Upper lobe of left lung (tissue), 4 donors: ENCODE measurements at regions not wholly inside any gene's neighbourhood (a gene's known extent, or its start where the extent isn't known, plus 50 kb on each side); places are given as distances from the start of the nearest gene placed in this dataset.

Source experiments
- CTCF ChIP-seq, 6 experiments: fragments of 450-650 bp in 4 of 6; fragments of 200-600 bp in 2 of 6; sonication (generic) in 2 of 6; IDR thresholded peaks; one replicate each; pipeline ENCODE4 v1.5.1; 2016 to 2019; ENCODE audit warnings: antibody characterized with exemption in 6 of 6
- POLR2A ChIP-seq, 4 donors: fragments of 450-650 bp; IDR thresholded peaks; one replicate each; pipeline ENCODE4 v1.5.1; 2016 to 2017; ENCODE audit warnings: antibody characterized with exemption in 4 of 4, mild to moderate bottlenecking in 2 of 4

DNA sequence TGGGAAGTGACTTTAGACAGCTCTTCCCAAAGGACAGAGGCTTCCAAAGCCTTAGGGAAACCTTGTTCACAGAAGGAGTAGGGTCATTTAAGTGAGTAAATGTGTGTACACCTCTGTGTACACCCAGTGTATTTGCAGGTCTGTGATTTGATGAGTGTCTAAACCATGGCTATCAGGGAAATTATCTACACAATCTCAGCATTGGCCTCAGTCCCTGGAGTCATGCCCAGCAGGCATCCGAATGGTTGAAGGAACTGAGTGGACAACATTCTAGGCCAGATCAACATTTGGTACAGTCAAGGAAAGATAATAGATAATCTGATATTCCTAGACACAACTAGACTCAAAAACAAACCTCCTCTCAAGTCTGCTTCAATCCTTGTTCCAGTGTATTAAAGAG, 258.4 kb upstream of the DAPK1 start:
- no peak for TF ChIP-seq POLR2A (IDR thresholded peaks at IDR 0.05)
- no peak for TF ChIP-seq CTCF (IDR thresholded peaks at IDR 0.05)
